Effector memory CD4-positive, alpha-beta T cell (primary cell): ENCODE measurements at regions not wholly inside any gene's neighbourhood (a gene's known extent, or its start where the extent isn't known, plus 50 kb on each side); places are given as distances from the start of the nearest gene placed in this dataset.

Source experiments
- DNase-seq, 3 donors: peaks; one replicate each; pipeline ENCODE4 v3.0.0-alpha.2; 2020
- H3K27ac ChIP-seq: 2 replicates; pipeline ENCODE4 v1.7.0; 2013; ENCODE audit warnings: mild to moderate bottlenecking, low read length, moderate library complexity; ENCODE audit not compliant: insufficient read depth, poor library complexity, severe bottlenecking
- H3K27me3 ChIP-seq: replicated peaks from 2 replicates; pipeline ENCODE4 v1.7.0; 2013; ENCODE audit warnings: mild to moderate bottlenecking, low read length; ENCODE audit not compliant: insufficient read depth, control insufficient read depth, poor library complexity, severe bottlenecking
- H3K36me3 ChIP-seq: 2 replicates; pipeline ENCODE4 v1.7.0; 2013; ENCODE audit warnings: mild to moderate bottlenecking, low read length, moderate library complexity; ENCODE audit not compliant: control insufficient read depth, insufficient read depth
- H3K4me1 ChIP-seq: 2 replicates; pipeline ENCODE4 v1.7.0; 2013; ENCODE audit warnings: low read length, mild to moderate bottlenecking; ENCODE audit not compliant: control insufficient read depth, insufficient read depth, poor library complexity, severe bottlenecking
- H3K4me3 ChIP-seq: 2 replicates; pipeline ENCODE4 v1.7.0; 2013; ENCODE audit warnings: low read length, low read depth, mild to moderate bottlenecking; ENCODE audit not compliant: insufficient read depth, poor library complexity, severe bottlenecking
- H3K9me3 ChIP-seq: 2 replicates; pipeline ENCODE4 v1.7.0; 2013; ENCODE audit warnings: mild to moderate bottlenecking, low read length, moderate library complexity; ENCODE audit not compliant: control insufficient read depth

GRCh38 chr6:93040375-93040774 is 379.0 kb downstream of the EPHA7 start:
- no peak overlapping the region for H3K4me3 ChIP-seq
- no peak for DNase-seq
- no peaks in the 10 kb centered on the region for H3K4me1 ChIP-seq

GRCh38 chr6:93036835-93037234 is 382.5 kb downstream of the EPHA7 start:
- no peaks in the 10 kb centered on the region for H3K4me1 ChIP-seq
- no peak for DNase-seq

More at GRCh38 chr6:93040375-93040774, 379.0 kb downstream of the EPHA7 start:
- Histone ChIP-seq H3K9me3 (peaks cover 4% of the 10 kb centered on the region), H3K27ac (no peak overlapping the region), H3K36me3 (no peaks in the 10 kb centered on the region), H3K27me3 (no peaks in the 10 kb centered on the region)

GRCh38 chr6:93035756-93036155 is 383.6 kb downstream of the EPHA7 start:
- DNase-seq: no peak
- no peaks in the 10 kb centered on the region for H3K27me3 ChIP-seq
- H3K4me1 ChIP-seq: no peaks in the 10 kb centered on the region

More at GRCh38 chr6:93036835-93037234, 382.5 kb downstream of the EPHA7 start:
- Histone ChIP-seq H3K4me3 (no peak overlapping the region), H3K27me3 (no peaks in the 10 kb centered on the region), H3K36me3 (no peaks in the 10 kb centered on the region), H3K9me3 (peaks cover 4% of the 10 kb centered on the region), H3K27ac (no peak overlapping the region)

DNA sequence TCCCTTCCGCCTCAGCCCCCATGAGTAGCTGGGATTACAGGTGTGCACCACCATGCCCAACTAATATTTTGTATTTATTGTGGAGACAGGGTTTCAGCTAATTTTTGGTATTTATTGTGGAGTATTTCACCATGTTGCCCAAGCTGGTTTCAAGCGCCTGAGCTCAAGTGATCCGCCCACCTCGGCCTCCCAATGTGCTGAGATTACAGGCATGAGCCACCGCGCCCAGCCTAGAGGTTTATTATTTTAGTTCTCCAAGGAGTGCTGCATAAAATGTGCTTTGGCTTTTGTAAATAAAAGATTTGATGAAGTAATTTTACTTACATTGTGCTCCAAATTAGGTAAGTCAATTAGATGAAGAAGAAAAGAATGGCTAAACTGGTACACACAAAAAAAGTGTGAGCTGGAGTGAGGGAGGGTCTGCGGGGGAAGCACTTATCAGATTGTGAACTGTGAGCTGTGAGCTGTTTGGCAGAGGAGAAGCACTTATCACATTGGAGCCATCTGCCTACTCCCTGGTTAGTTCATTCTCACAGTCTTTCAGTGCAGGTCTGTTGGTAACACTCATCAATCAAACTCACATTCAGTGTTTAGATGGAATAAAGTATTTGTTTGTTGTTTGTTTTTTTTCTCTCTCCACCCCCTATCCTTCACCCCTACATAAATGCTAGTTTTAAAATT is 398.0 kb downstream of the EPHA7 start:
- no peak for DNase-seq
- Histone ChIP-seq H3K27me3 (no peaks in the 10 kb centered on the region), H3K4me1 (no peaks in the 10 kb centered on the region), H3K27ac (no peak overlapping the region), H3K9me3 (no peaks in the 10 kb centered on the region), H3K36me3 (no peaks in the 10 kb centered on the region), H3K4me3 (no peak overlapping the region)

More at GRCh38 chr6:93035756-93036155, 383.6 kb downstream of the EPHA7 start:
- no peaks in the 10 kb centered on the region for H3K36me3 ChIP-seq
- no peak overlapping the region for H3K4me3 ChIP-seq
- no peak overlapping the region for H3K27ac ChIP-seq
- H3K9me3 ChIP-seq: peaks cover 4% of the 10 kb centered on the region

DNA sequence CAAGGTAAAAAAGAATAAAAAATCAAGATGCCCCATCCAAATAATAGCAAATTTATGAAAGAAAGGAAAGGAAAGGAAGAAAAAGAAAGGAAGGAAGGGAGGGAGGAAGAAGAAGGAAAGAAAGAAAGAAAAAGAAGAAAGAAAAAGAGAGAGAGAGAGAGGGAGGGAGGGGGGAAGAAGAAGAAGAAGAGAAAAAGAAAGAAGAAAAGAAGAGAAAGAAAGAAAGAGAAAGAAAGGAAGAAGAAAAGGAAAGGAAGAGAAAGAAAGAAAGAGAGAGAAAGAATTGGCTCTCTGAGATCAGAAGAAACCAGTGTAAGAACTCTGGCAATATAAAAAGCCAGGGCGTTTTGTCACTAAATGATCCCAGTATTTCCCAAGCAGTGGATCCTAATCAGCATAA is 401.7 kb downstream of the EPHA7 start:
- no peak overlapping the region for H3K27ac ChIP-seq
- H3K27me3 ChIP-seq: no peaks in the 10 kb centered on the region
- H3K9me3 ChIP-seq: no peaks in the 10 kb centered on the region
- H3K36me3 ChIP-seq: no peaks in the 10 kb centered on the region
- DNase-seq: no peak
- no peak overlapping the region for H3K4me3 ChIP-seq
- H3K4me1 ChIP-seq: no peaks in the 10 kb centered on the region

- H3K27ac ChIP-seq: no peak overlapping the region
- H3K27me3 ChIP-seq: no peaks in the 10 kb centered on the region
- no peaks in the 10 kb centered on the region for H3K9me3 ChIP-seq
- H3K4me1 ChIP-seq: no peaks in the 10 kb centered on the region
- DNase-seq: no peak
- no peak overlapping the region for H3K4me3 ChIP-seq
- H3K36me3 ChIP-seq: no peaks in the 10 kb centered on the region
These were observed 402.1 kb downstream of the EPHA7 start for GRCh38 chr6:93017213-93017612.

GRCh38 chr6:93013054-93013453 is 406.3 kb downstream of the EPHA7 start:
- H3K27ac ChIP-seq: no peak overlapping the region
- no peaks in the 10 kb centered on the region for H3K4me1 ChIP-seq
- no peaks in the 10 kb centered on the region for H3K9me3 ChIP-seq
- no peak overlapping the region for H3K4me3 ChIP-seq
- no peaks in the 10 kb centered on the region for H3K27me3 ChIP-seq
- no peaks in the 10 kb centered on the region for H3K36me3 ChIP-seq
- no peak for DNase-seq

- H3K4me1 ChIP-seq: no peaks in the 10 kb centered on the region
- no peak overlapping the region for H3K27ac ChIP-seq
- no peaks in the 10 kb centered on the region for H3K9me3 ChIP-seq
- no peak overlapping the region for H3K4me3 ChIP-seq
- DNase-seq: no peak
- H3K27me3 ChIP-seq: no peaks in the 10 kb centered on the region
- H3K36me3 ChIP-seq: no peaks in the 10 kb centered on the region
These were observed 411.0 kb downstream of the EPHA7 start for GRCh38 chr6:93008375-93008774.

GRCh38 chr6:92989656-92990055 is 429.7 kb downstream of the EPHA7 start:
- H3K27me3 ChIP-seq: no peaks in the 10 kb centered on the region
- H3K27ac ChIP-seq: no peak overlapping the region
- no peaks in the 10 kb centered on the region for H3K9me3 ChIP-seq
- no peaks in the 10 kb centered on the region for H3K4me1 ChIP-seq
- no peak for DNase-seq
- no peaks in the 10 kb centered on the region for H3K36me3 ChIP-seq
- H3K4me3 ChIP-seq: no peak overlapping the region

DNA sequence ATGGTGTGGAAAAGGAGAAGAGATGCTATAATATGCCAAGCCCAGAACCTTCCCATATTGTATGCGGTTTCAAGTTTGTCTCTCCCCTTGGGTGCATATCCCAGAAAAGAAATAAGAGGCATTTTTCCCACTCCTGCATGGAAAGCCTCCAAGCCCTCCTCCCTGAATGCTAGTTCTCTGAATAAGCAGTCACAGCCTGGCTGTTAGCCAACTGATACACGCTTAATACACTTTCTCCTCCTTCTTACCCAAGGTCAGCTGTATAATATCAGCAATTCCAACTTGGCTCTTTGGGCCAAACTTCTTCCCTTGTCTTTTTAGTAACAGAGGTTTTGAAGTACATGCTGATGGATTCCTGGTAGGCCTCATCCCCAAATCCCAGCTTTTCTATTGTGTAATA is 440.1 kb downstream of the EPHA7 start:
- H3K4me1 ChIP-seq: no peaks in the 10 kb centered on the region
- no peaks in the 10 kb centered on the region for H3K27me3 ChIP-seq
- H3K36me3 ChIP-seq: no peaks in the 10 kb centered on the region
- DNase-seq: no peak
- no peak overlapping the region for H3K4me3 ChIP-seq
- no peaks in the 10 kb centered on the region for H3K9me3 ChIP-seq
- H3K27ac ChIP-seq: no peak overlapping the region
